ENCODE measurements at regions not wholly inside any gene's neighbourhood (a gene's known extent, or its start where the extent isn't known, plus 50 kb on each side); places are given as distances from the start of the nearest gene placed in this dataset.
A peak's percentile ranks its signal among the peaks of the same experiment; 100 is the strongest.

GRCh38 chr3:180836766-180837165 lies 75.7 kb upstream of the FXR1 start:
- H3K56ac ChIP-seq (ENCODE audit: low read length), result no peak overlapping the region
- no peaks in the 10 kb centered on the region for H3K4me1 ChIP-seq (ENCODE audit: control insufficient read depth, low read depth, low read length)
- H2BK5ac ChIP-seq (ENCODE audit: low read length), result no peak overlapping the region
- H3K18ac ChIP-seq (ENCODE audit: low read length), result no peak overlapping the region
- H3K4ac ChIP-seq (ENCODE audit: low read depth, low read length), result no peak overlapping the region
- no peaks in the 10 kb centered on the region for H3K79me2 ChIP-seq (ENCODE audit: control insufficient read depth, insufficient read depth, low read length)
- no peak overlapping the region for H3K23ac ChIP-seq (ENCODE audit: low read length)
- no peak overlapping the region for H2AK5ac ChIP-seq (ENCODE audit: low read length)
- no peak overlapping the region for H2BK120ac ChIP-seq (ENCODE audit: low read depth, low read length)
- no CpG with 5 or more reads among the region's 1 CpG for WGBS (ENCODE audit: extremely low coverage, insufficient coverage, low lambda C conversion rate)
- H2BK15ac ChIP-seq (replicated peaks; ENCODE audit: low read depth), result no peak overlapping the region
- no peaks in the 10 kb centered on the region for H3K27me3 ChIP-seq (ENCODE audit: insufficient read depth, low read length, poor library complexity)
- no peak overlapping the region for H3K4me3 ChIP-seq (ENCODE audit: low read length)
- no peak overlapping the region for H3K9ac ChIP-seq (ENCODE audit: low read length)
- H3K36me3 ChIP-seq (ENCODE audit: control insufficient read depth, insufficient read depth, low read length), result no peaks in the 10 kb centered on the region
- no peak overlapping the region for H3K4me2 ChIP-seq (ENCODE audit: low read length)
- no peak overlapping the region for H4K5ac ChIP-seq (ENCODE audit: low read length)
- no peak for DNase-seq
- H3K27ac ChIP-seq (ENCODE audit: low read depth, low read length), result no peak overlapping the region
- no peak overlapping the region for H4K8ac ChIP-seq (ENCODE audit: low read depth, low read length)
- no peaks in the 10 kb centered on the region for H3K79me1 ChIP-seq (ENCODE audit: low read length)

- H4K8ac ChIP-seq (ENCODE audit: low read depth, low read length), result no peak overlapping the region
- no CpG with 5 or more reads among the region's 2 CpGs for WGBS (ENCODE audit: extremely low coverage, insufficient coverage, low lambda C conversion rate)
Measured at GRCh38 chr3:180854887-180855286, 57.6 kb upstream of the FXR1 start.

GRCh38 chr3:180855364-180855763 lies 57.1 kb upstream of the FXR1 start:
- H3K4me1 ChIP-seq (ENCODE audit: control insufficient read depth, low read depth, low read length), result no peaks in the 10 kb centered on the region
- H3K27ac ChIP-seq (ENCODE audit: low read depth, low read length), result no peak overlapping the region
- H3K79me1 ChIP-seq (ENCODE audit: low read length), result no peaks in the 10 kb centered on the region
- no peak overlapping the region for H2BK120ac ChIP-seq (ENCODE audit: low read depth, low read length)
- no peak overlapping the region for H2AK5ac ChIP-seq (ENCODE audit: low read length)
- H2BK5ac ChIP-seq (ENCODE audit: low read length), result no peak overlapping the region
- H4K5ac ChIP-seq (ENCODE audit: low read length), result no peak overlapping the region
- peak; percentile 91 for DNase-seq
- no peaks in the 10 kb centered on the region for H3K79me2 ChIP-seq (ENCODE audit: control insufficient read depth, insufficient read depth, low read length)
- no peak overlapping the region for H2BK15ac ChIP-seq (replicated peaks; ENCODE audit: low read depth)
- no peak overlapping the region for H3K4me2 ChIP-seq (ENCODE audit: low read length)
- no peak overlapping the region for H3K56ac ChIP-seq (ENCODE audit: low read length)
- H3K9ac ChIP-seq (ENCODE audit: low read length), result no peak overlapping the region
- H3K18ac ChIP-seq (ENCODE audit: low read length), result no peak overlapping the region
- no CpG with 5 or more reads among the region's 2 CpGs for WGBS (ENCODE audit: extremely low coverage, insufficient coverage, low lambda C conversion rate)
- H4K8ac ChIP-seq (ENCODE audit: low read depth, low read length), result no peak overlapping the region
- H3K4me3 ChIP-seq (ENCODE audit: low read length), result no peak overlapping the region
- no peaks in the 10 kb centered on the region for H3K36me3 ChIP-seq (ENCODE audit: control insufficient read depth, insufficient read depth, low read length)
- no peak overlapping the region for H3K23ac ChIP-seq (ENCODE audit: low read length)
- no peaks in the 10 kb centered on the region for H3K27me3 ChIP-seq (ENCODE audit: insufficient read depth, low read length, poor library complexity)
- H3K4ac ChIP-seq (ENCODE audit: low read depth, low read length), result no peak overlapping the region

More at GRCh38 chr3:180854887-180855286, 57.6 kb upstream of the FXR1 start:
- H3K27me3 ChIP-seq (ENCODE audit: insufficient read depth, low read length, poor library complexity), result no peaks in the 10 kb centered on the region
- H4K5ac ChIP-seq (ENCODE audit: low read length), result no peak overlapping the region
- no peak overlapping the region for H2AK5ac ChIP-seq (ENCODE audit: low read length)
- no peak overlapping the region for H3K18ac ChIP-seq (ENCODE audit: low read length)
- no peak overlapping the region for H3K4ac ChIP-seq (ENCODE audit: low read depth, low read length)
- no peaks in the 10 kb centered on the region for H3K79me1 ChIP-seq (ENCODE audit: low read length)
- no peak overlapping the region for H3K9ac ChIP-seq (ENCODE audit: low read length)
- DNase-seq, result peak; percentile 3
- H3K56ac ChIP-seq (ENCODE audit: low read length), result no peak overlapping the region
- no peak overlapping the region for H2BK5ac ChIP-seq (ENCODE audit: low read length)
- H2BK15ac ChIP-seq (replicated peaks; ENCODE audit: low read depth), result no peak overlapping the region
- H3K79me2 ChIP-seq (ENCODE audit: control insufficient read depth, insufficient read depth, low read length), result no peaks in the 10 kb centered on the region
- H3K36me3 ChIP-seq (ENCODE audit: control insufficient read depth, insufficient read depth, low read length), result no peaks in the 10 kb centered on the region
- H3K23ac ChIP-seq (ENCODE audit: low read length), result no peak overlapping the region
- H3K27ac ChIP-seq (ENCODE audit: low read depth, low read length), result no peak overlapping the region
- no peak overlapping the region for H2BK120ac ChIP-seq (ENCODE audit: low read depth, low read length)
- no peak overlapping the region for H3K4me3 ChIP-seq (ENCODE audit: low read length)
- H3K4me1 ChIP-seq (ENCODE audit: control insufficient read depth, low read depth, low read length), result no peaks in the 10 kb centered on the region
- no peak overlapping the region for H3K4me2 ChIP-seq (ENCODE audit: low read length)

GRCh38 chr3:180855956-180856355 lies 56.5 kb upstream of the FXR1 start:
- no peak for DNase-seq
- H3K27me3 ChIP-seq (ENCODE audit: insufficient read depth, low read length, poor library complexity), result no peaks in the 10 kb centered on the region
- no peak overlapping the region for H3K4me3 ChIP-seq (ENCODE audit: low read length)
- no peak overlapping the region for H3K56ac ChIP-seq (ENCODE audit: low read length)
- H3K23ac ChIP-seq (ENCODE audit: low read length), result no peak overlapping the region
- no peak overlapping the region for H2BK5ac ChIP-seq (ENCODE audit: low read length)
- no peak overlapping the region for H3K4ac ChIP-seq (ENCODE audit: low read depth, low read length)
- H3K36me3 ChIP-seq (ENCODE audit: control insufficient read depth, insufficient read depth, low read length), result no peaks in the 10 kb centered on the region
- H3K18ac ChIP-seq (ENCODE audit: low read length), result no peak overlapping the region
- no peak overlapping the region for H3K9ac ChIP-seq (ENCODE audit: low read length)
- no peak overlapping the region for H4K5ac ChIP-seq (ENCODE audit: low read length)
- H2BK120ac ChIP-seq (ENCODE audit: low read depth, low read length), result no peak overlapping the region
- no peak overlapping the region for H2BK15ac ChIP-seq (replicated peaks; ENCODE audit: low read depth)
- H3K4me2 ChIP-seq (ENCODE audit: low read length), result no peak overlapping the region
- no CpG with 5 or more reads among the region's 3 CpGs for WGBS (ENCODE audit: extremely low coverage, insufficient coverage, low lambda C conversion rate)
- H4K8ac ChIP-seq (ENCODE audit: low read depth, low read length), result no peak overlapping the region
- H3K27ac ChIP-seq (ENCODE audit: low read depth, low read length), result no peak overlapping the region
- no peaks in the 10 kb centered on the region for H3K4me1 ChIP-seq (ENCODE audit: control insufficient read depth, low read depth, low read length)
- H3K79me1 ChIP-seq (ENCODE audit: low read length), result no peaks in the 10 kb centered on the region
- no peaks in the 10 kb centered on the region for H3K79me2 ChIP-seq (ENCODE audit: control insufficient read depth, insufficient read depth, low read length)
- no peak overlapping the region for H2AK5ac ChIP-seq (ENCODE audit: low read length)

- Histone ChIP-seq H3K79me1 (ENCODE audit: low read length) (no peaks in the 10 kb centered on the region), H3K9ac (ENCODE audit: low read length) (no peak overlapping the region), H3K79me2 (ENCODE audit: control insufficient read depth, insufficient read depth, low read length) (no peaks in the 10 kb centered on the region), H2BK5ac (ENCODE audit: low read length) (no peak overlapping the region), H4K8ac (ENCODE audit: low read depth, low read length) (no peak overlapping the region), H2BK15ac (replicated peaks; ENCODE audit: low read depth) (no peak overlapping the region), H3K27me3 (ENCODE audit: insufficient read depth, low read length, poor library complexity) (no peaks in the 10 kb centered on the region), H4K5ac (ENCODE audit: low read length) (no peak overlapping the region), H3K36me3 (ENCODE audit: control insufficient read depth, insufficient read depth, low read length) (no peaks in the 10 kb centered on the region), H3K56ac (ENCODE audit: low read length) (no peak overlapping the region), H3K27ac (ENCODE audit: low read depth, low read length) (no peak overlapping the region), H3K4me3 (ENCODE audit: low read length) (no peak overlapping the region), H2BK120ac (ENCODE audit: low read depth, low read length) (no peak overlapping the region), H3K23ac (ENCODE audit: low read length) (no peak overlapping the region), H3K18ac (ENCODE audit: low read length) (no peak overlapping the region), H3K4me2 (ENCODE audit: low read length) (no peak overlapping the region), H3K4me1 (ENCODE audit: control insufficient read depth, low read depth, low read length) (no peaks in the 10 kb centered on the region), H2AK5ac (ENCODE audit: low read length) (no peak overlapping the region), H3K4ac (ENCODE audit: low read depth, low read length) (no peak overlapping the region)
- no peak for DNase-seq
Measured at GRCh38 chr3:180860180-180860858, 52.2 kb upstream of the FXR1 start.
